ENCODE measurements at regions not wholly inside any gene's neighbourhood (a gene's known extent, or its start where the extent isn't known, plus 50 kb on each side); places are given as distances from the start of the nearest gene placed in this dataset.
"Not testable (repeated sequence)": the region's sequence is repeated elsewhere in the genome, so short reads cannot be mapped to it uniquely, and the experiment has no call there.

- no peaks in the 10 kb centered on the region for H3K4me1 Mint-ChIP-seq
- H3K27ac Mint-ChIP-seq: no peak overlapping the region
- H3K9me3 Mint-ChIP-seq: peaks cover 4% of the 10 kb centered on the region
- DNase-seq: no peak
- H3K36me3 Mint-ChIP-seq (ENCODE audit: low read depth): no peaks in the 10 kb centered on the region
- TF ChIP-seq CTCF (IDR thresholded peaks at IDR 0.05): no peak
- H3K27me3 Mint-ChIP-seq: no peaks in the 10 kb centered on the region
- POLR2A ChIA-PET: no interaction called here
- intact Hi-C loops (cut with micrococcal nuclease): no loop called here
- H3K4me3 Mint-ChIP-seq: no peak overlapping the region
- no peak for ATAC-seq (ENCODE audit: low read depth)
- CTCF ChIA-PET: no interaction called here
These were observed 314.9 kb upstream of the DEPDC1 start for GRCh38 chr1:68811806-68812205.

GRCh38 chr1:68812333-68812732, 315.5 kb upstream of the DEPDC1 start:
- Mint-ChIP-seq H3K9me3 (peaks cover 4% of the 10 kb centered on the region), H3K4me3 (no peak overlapping the region), H3K36me3 (ENCODE audit: low read depth) (no peaks in the 10 kb centered on the region), H3K27me3 (no peaks in the 10 kb centered on the region), H3K27ac (no peak overlapping the region), H3K4me1 (no peaks in the 10 kb centered on the region)
- ChIA-PET POLR2A (no interaction called here), CTCF (no interaction called here)
- intact Hi-C loops (cut with micrococcal nuclease): no loop called here
- TF ChIP-seq CTCF (IDR thresholded peaks at IDR 0.05): no peak
- no peak for ATAC-seq (ENCODE audit: low read depth)
- no peak for DNase-seq

- intact Hi-C loops (cut with micrococcal nuclease): no loop called here
- Mint-ChIP-seq H3K27ac (no peak overlapping the region), H3K27me3 (no peaks in the 10 kb centered on the region), H3K4me1 (no peaks in the 10 kb centered on the region), H3K4me3 (no peak overlapping the region), H3K36me3 (ENCODE audit: low read depth) (no peaks in the 10 kb centered on the region), H3K9me3 (peaks cover 4% of the 10 kb centered on the region)
- ATAC-seq (ENCODE audit: low read depth) (no peak), DNase-seq (no peak)
- ChIA-PET CTCF (no interaction called here), POLR2A (no interaction called here)
- no peak for TF ChIP-seq CTCF (IDR thresholded peaks at IDR 0.05)
These were observed 317.2 kb upstream of the DEPDC1 start for GRCh38 chr1:68814067-68814466.

- Mint-ChIP-seq H3K9me3 (peaks cover 4% of the 10 kb centered on the region), H3K27me3 (no peaks in the 10 kb centered on the region), H3K36me3 (ENCODE audit: low read depth) (no peaks in the 10 kb centered on the region), H3K27ac (no peak overlapping the region), H3K4me3 (no peak overlapping the region), H3K4me1 (no peaks in the 10 kb centered on the region)
- TF ChIP-seq CTCF (IDR thresholded peaks at IDR 0.05): no peak
- intact Hi-C loops (cut with micrococcal nuclease): no loop called here
- DNase-seq (no peak), ATAC-seq (ENCODE audit: low read depth) (no peak)
- ChIA-PET CTCF (no interaction called here), POLR2A (no interaction called here)
These were observed 318.8 kb upstream of the DEPDC1 start for GRCh38 chr1:68815632-68816031.

GRCh38 chr1:68817505-68818210, 320.8 kb upstream of the DEPDC1 start:
- intact Hi-C loops (cut with micrococcal nuclease); H3K9me3 Mint-ChIP-seq; CTCF ChIA-PET; ATAC-seq (ENCODE audit: low read depth); H3K4me1 Mint-ChIP-seq; H3K36me3 Mint-ChIP-seq (ENCODE audit: low read depth); H3K27ac Mint-ChIP-seq; POLR2A ChIA-PET; H3K4me3 Mint-ChIP-seq; DNase-seq; H3K27me3 Mint-ChIP-seq: not testable (repeated sequence)

All from activated B cell treated with CpG ODN at 0.5 μM for 24 hours (primary cell).